ENCODE measurements at regions not wholly inside any gene's neighbourhood (a gene's known extent, or its start where the extent isn't known, plus 50 kb on each side); places are given as distances from the start of the nearest gene placed in this dataset.
"Not testable (repeated sequence)": the region's sequence is repeated elsewhere in the genome, so short reads cannot be mapped to it uniquely, and the experiment has no call there.

GRCh38 chr4:124111922-124112321 is 600.6 kb downstream of the ANKRD50 start:
- Histone ChIP-seq H3K27ac (ENCODE audit: low read depth, low read length) (no peak overlapping the region), H3K36me3 (ENCODE audit: insufficient read depth, low read length) (no peaks in the 10 kb centered on the region), H3K4me1 (ENCODE audit: insufficient read depth, low read length) (no peaks in the 10 kb centered on the region), H3K27me3 (ENCODE audit: insufficient read depth, low read length) (no peaks in the 10 kb centered on the region), H3K4me3 (ENCODE audit: low read length in 2 of 2) (no peak overlapping the region), H3K9me3 (ENCODE audit: control insufficient read depth in 1 of 2, low read length in 2 of 2) (no peaks in the 10 kb centered on the region)
- ChIA-PET CTCF (ENCODE audit: partially characterized antibody) (no interaction called here), POLR2A (ENCODE audit: partially characterized antibody) (no interaction called here)
- no peak overlapping the region for H3K27ac Mint-ChIP-seq
- H3K36me3 Mint-ChIP-seq, result no peaks in the 10 kb centered on the region
- no peaks in the 10 kb centered on the region for H3K27me3 Mint-ChIP-seq
- H3K4me3 Mint-ChIP-seq, result no peak overlapping the region
- intact Hi-C loops (cut with micrococcal nuclease), result no loop called here
- H3K9me3 Mint-ChIP-seq, result peaks cover 0 to 2% (median 0%) of the 10 kb centered on the region in 8 donors
- DNase-seq, result no peak
- no peaks in the 10 kb centered on the region for H3K4me1 Mint-ChIP-seq

DNA sequence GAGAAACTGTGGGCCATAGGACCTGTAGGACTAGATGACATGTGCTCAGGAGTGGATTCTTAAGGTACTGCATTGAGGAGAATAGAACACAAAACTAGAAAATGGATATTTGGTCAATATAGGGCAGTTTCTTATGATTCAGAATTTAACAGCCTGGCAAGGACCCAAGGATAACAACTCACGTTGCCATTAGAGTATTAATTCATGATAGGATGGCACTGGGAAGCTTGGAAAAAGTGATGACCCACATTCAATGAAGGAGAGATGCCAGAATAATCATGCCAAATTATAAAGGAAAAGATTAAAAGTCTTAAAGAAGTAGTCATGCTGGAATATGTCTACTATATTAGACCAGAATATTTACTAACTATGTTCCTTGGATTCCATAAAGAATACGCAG is 594.5 kb downstream of the ANKRD50 start:
- H3K4me3 ChIP-seq (ENCODE audit: low read length in 2 of 2), result no peak overlapping the region
- DNase-seq, result no peak
- ChIA-PET POLR2A (ENCODE audit: partially characterized antibody) (no interaction called here), CTCF (ENCODE audit: partially characterized antibody) (no interaction called here)
- no peak overlapping the region for H3K27ac Mint-ChIP-seq
- no peaks in the 10 kb centered on the region for H3K4me1 ChIP-seq (ENCODE audit: insufficient read depth, low read length)
- H3K4me1 Mint-ChIP-seq, result no peaks in the 10 kb centered on the region
- H3K4me3 Mint-ChIP-seq, result no peak overlapping the region
- no peaks in the 10 kb centered on the region for H3K9me3 ChIP-seq (ENCODE audit: control insufficient read depth in 1 of 2, low read length in 2 of 2)
- intact Hi-C loops (cut with micrococcal nuclease), result no loop called here
- no peaks in the 10 kb centered on the region for H3K36me3 Mint-ChIP-seq
- no peaks in the 10 kb centered on the region for H3K36me3 ChIP-seq (ENCODE audit: insufficient read depth, low read length)
- no peak overlapping the region for H3K27ac ChIP-seq (ENCODE audit: low read depth, low read length)
- no peaks in the 10 kb centered on the region for H3K27me3 ChIP-seq (ENCODE audit: insufficient read depth, low read length)
- H3K27me3 Mint-ChIP-seq, result no peaks in the 10 kb centered on the region
- H3K9me3 Mint-ChIP-seq, result peaks cover 0 to 4% (median 0%) of the 10 kb centered on the region in 8 donors

- no peak overlapping the region for H3K4me3 Mint-ChIP-seq
- H3K36me3 ChIP-seq (ENCODE audit: insufficient read depth, low read length), result no peaks in the 10 kb centered on the region
- peaks cover 0 to 8% (median 2%) of the 10 kb centered on the region in 8 donors for H3K9me3 Mint-ChIP-seq
- no peak for DNase-seq
- H3K4me3 ChIP-seq (ENCODE audit: low read length in 2 of 2), result no peak overlapping the region
- H3K4me1 ChIP-seq (ENCODE audit: insufficient read depth, low read length), result no peaks in the 10 kb centered on the region
- CTCF ChIA-PET (ENCODE audit: partially characterized antibody), result no interaction called here
- no peaks in the 10 kb centered on the region for H3K27me3 Mint-ChIP-seq
- H3K36me3 Mint-ChIP-seq, result no peaks in the 10 kb centered on the region
- intact Hi-C loops (cut with micrococcal nuclease), result no loop called here
- H3K9me3 ChIP-seq (ENCODE audit: control insufficient read depth in 1 of 2, low read length in 2 of 2), result no peaks in the 10 kb centered on the region
- H3K27me3 ChIP-seq (ENCODE audit: insufficient read depth, low read length), result no peaks in the 10 kb centered on the region
- H3K4me1 Mint-ChIP-seq, result no peaks in the 10 kb centered on the region
- H3K27ac ChIP-seq (ENCODE audit: low read depth, low read length), result no peak overlapping the region
- POLR2A ChIA-PET (ENCODE audit: partially characterized antibody), result no interaction called here
- H3K27ac Mint-ChIP-seq, result no peak overlapping the region
Measured at GRCh38 chr4:124121461-124121971, 591.0 kb downstream of the ANKRD50 start.

GRCh38 chr4:124123181-124123580 is 589.4 kb downstream of the ANKRD50 start:
- Histone ChIP-seq H3K27me3 (ENCODE audit: insufficient read depth, low read length) (no peaks in the 10 kb centered on the region), H3K4me3 (ENCODE audit: low read length in 2 of 2) (no peak overlapping the region), H3K9me3 (ENCODE audit: control insufficient read depth in 1 of 2, low read length in 2 of 2) (no peaks in the 10 kb centered on the region), H3K4me1 (ENCODE audit: insufficient read depth, low read length) (no peaks in the 10 kb centered on the region), H3K36me3 (ENCODE audit: insufficient read depth, low read length) (no peaks in the 10 kb centered on the region), H3K27ac (ENCODE audit: low read depth, low read length) (no peak overlapping the region)
- H3K4me1 Mint-ChIP-seq, result no peaks in the 10 kb centered on the region
- POLR2A ChIA-PET (ENCODE audit: partially characterized antibody), result no interaction called here
- CTCF ChIA-PET (ENCODE audit: partially characterized antibody), result no interaction called here
- peaks cover 0 to 8% (median 0%) of the 10 kb centered on the region in 8 donors for H3K9me3 Mint-ChIP-seq
- DNase-seq, result no peak
- no peak overlapping the region for H3K27ac Mint-ChIP-seq
- H3K27me3 Mint-ChIP-seq, result no peaks in the 10 kb centered on the region
- no peaks in the 10 kb centered on the region for H3K36me3 Mint-ChIP-seq
- intact Hi-C loops (cut with micrococcal nuclease), result no loop called here
- H3K4me3 Mint-ChIP-seq, result no peak overlapping the region

DNA sequence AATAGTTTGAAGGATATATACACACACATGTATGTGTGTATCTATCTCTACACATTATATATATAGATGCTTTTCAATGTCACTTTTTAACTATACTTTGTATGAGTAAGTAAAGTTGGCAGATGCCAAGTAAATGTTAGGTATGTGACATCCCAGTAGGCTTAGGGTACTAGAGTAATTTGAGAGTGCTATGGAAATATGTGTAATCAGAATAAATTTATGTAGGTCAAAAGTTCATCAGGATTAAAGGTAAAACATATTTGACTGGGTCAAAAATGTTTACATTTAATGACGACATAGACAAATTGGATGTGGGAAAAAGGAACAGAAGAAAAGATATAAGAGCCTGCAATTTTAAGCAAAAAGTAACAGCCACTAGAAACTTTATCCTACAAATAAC is 588.8 kb downstream of the ANKRD50 start:
- H3K4me1 ChIP-seq (ENCODE audit: insufficient read depth, low read length), result no peaks in the 10 kb centered on the region
- H3K4me1 Mint-ChIP-seq, result no peaks in the 10 kb centered on the region
- peaks cover 0 to 8% (median 2%) of the 10 kb centered on the region in 8 donors for H3K9me3 Mint-ChIP-seq
- no peaks in the 10 kb centered on the region for H3K36me3 Mint-ChIP-seq
- H3K27ac Mint-ChIP-seq, result no peak overlapping the region
- no peaks in the 10 kb centered on the region for H3K36me3 ChIP-seq (ENCODE audit: insufficient read depth, low read length)
- H3K27me3 Mint-ChIP-seq, result no peaks in the 10 kb centered on the region
- no peak overlapping the region for H3K27ac ChIP-seq (ENCODE audit: low read depth, low read length)
- ChIA-PET POLR2A (ENCODE audit: partially characterized antibody) (no interaction called here), CTCF (ENCODE audit: partially characterized antibody) (no interaction called here)
- no peak overlapping the region for H3K4me3 ChIP-seq (ENCODE audit: low read length in 2 of 2)
- no peak overlapping the region for H3K4me3 Mint-ChIP-seq
- intact Hi-C loops (cut with micrococcal nuclease), result no loop called here
- no peak for DNase-seq
- no peaks in the 10 kb centered on the region for H3K9me3 ChIP-seq (ENCODE audit: control insufficient read depth in 1 of 2, low read length in 2 of 2)
- no peaks in the 10 kb centered on the region for H3K27me3 ChIP-seq (ENCODE audit: insufficient read depth, low read length)

- H3K27ac Mint-ChIP-seq; H3K36me3 ChIP-seq (ENCODE audit: insufficient read depth, low read length); H3K27ac ChIP-seq (ENCODE audit: low read depth, low read length); DNase-seq; H3K4me1 ChIP-seq (ENCODE audit: insufficient read depth, low read length); H3K4me1 Mint-ChIP-seq; H3K27me3 ChIP-seq (ENCODE audit: insufficient read depth, low read length); POLR2A ChIA-PET (ENCODE audit: partially characterized antibody); H3K4me3 Mint-ChIP-seq; CTCF ChIA-PET (ENCODE audit: partially characterized antibody); intact Hi-C loops (cut with micrococcal nuclease); H3K27me3 Mint-ChIP-seq; H3K36me3 Mint-ChIP-seq; H3K9me3 ChIP-seq (ENCODE audit: control insufficient read depth in 1 of 2, low read length in 2 of 2); H3K4me3 ChIP-seq (ENCODE audit: low read length in 2 of 2): not testable (repeated sequence)
- peaks cover 0 to 24% (median 11%) of the 10 kb centered on the region in 8 donors for H3K9me3 Mint-ChIP-seq
Measured at GRCh38 chr4:124131324-124131723, 581.2 kb downstream of the ANKRD50 start.

GRCh38 chr4:124132161-124132560 is 580.4 kb downstream of the ANKRD50 start:
- ChIA-PET POLR2A (ENCODE audit: partially characterized antibody) (no interaction called here), CTCF (ENCODE audit: partially characterized antibody) (no interaction called here)
- Mint-ChIP-seq H3K4me1 (no peaks in the 10 kb centered on the region), H3K4me3 (no peak overlapping the region), H3K9me3 (peaks cover 0 to 25% (median 11%) of the 10 kb centered on the region in 8 donors), H3K27me3 (no peaks in the 10 kb centered on the region), H3K36me3 (no peaks in the 10 kb centered on the region), H3K27ac (no peak overlapping the region)
- no peaks in the 10 kb centered on the region for H3K4me1 ChIP-seq (ENCODE audit: insufficient read depth, low read length)
- no peak overlapping the region for H3K4me3 ChIP-seq (ENCODE audit: low read length in 2 of 2)
- H3K9me3 ChIP-seq (ENCODE audit: control insufficient read depth in 1 of 2, low read length in 2 of 2), result no peaks in the 10 kb centered on the region
- intact Hi-C loops (cut with micrococcal nuclease), result no loop called here
- no peaks in the 10 kb centered on the region for H3K27me3 ChIP-seq (ENCODE audit: insufficient read depth, low read length)
- H3K36me3 ChIP-seq (ENCODE audit: insufficient read depth, low read length), result no peaks in the 10 kb centered on the region
- no peak for DNase-seq
- H3K27ac ChIP-seq (ENCODE audit: low read depth, low read length), result no peak overlapping the region

DNA sequence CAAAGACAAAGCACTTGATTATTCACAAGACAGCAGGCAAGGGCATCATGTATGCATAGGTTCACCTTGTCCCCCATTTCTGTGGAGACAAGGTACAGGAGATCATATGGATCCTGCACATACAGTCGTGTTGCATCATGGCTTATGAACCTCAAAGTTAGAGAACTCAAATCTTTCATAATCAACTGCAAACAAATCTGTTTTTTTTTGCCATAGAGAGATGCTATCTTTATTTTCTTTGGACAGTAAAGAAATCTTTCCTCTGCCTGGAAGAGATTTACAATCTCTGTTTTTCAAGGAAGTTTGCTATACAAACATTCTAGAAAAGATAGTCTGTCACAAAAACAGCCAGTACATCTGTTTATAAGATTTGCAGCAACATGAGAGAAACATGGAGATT is 578.8 kb downstream of the ANKRD50 start:
- Histone ChIP-seq H3K9me3 (ENCODE audit: control insufficient read depth in 1 of 2, low read length in 2 of 2) (no peaks in the 10 kb centered on the region), H3K27ac (ENCODE audit: low read depth, low read length) (no peak overlapping the region), H3K36me3 (ENCODE audit: insufficient read depth, low read length) (no peaks in the 10 kb centered on the region), H3K4me1 (ENCODE audit: insufficient read depth, low read length) (no peaks in the 10 kb centered on the region), H3K27me3 (ENCODE audit: insufficient read depth, low read length) (no peaks in the 10 kb centered on the region), H3K4me3 (ENCODE audit: low read length in 2 of 2) (no peak overlapping the region)
- Mint-ChIP-seq H3K4me3 (no peak overlapping the region), H3K9me3 (peaks cover 0 to 21% (median 9%) of the 10 kb centered on the region in 8 donors), H3K4me1 (no peaks in the 10 kb centered on the region), H3K27ac (no peak overlapping the region), H3K36me3 (no peaks in the 10 kb centered on the region), H3K27me3 (no peaks in the 10 kb centered on the region)
- DNase-seq, result no peak
- POLR2A ChIA-PET (ENCODE audit: partially characterized antibody), result no interaction called here
- intact Hi-C loops (cut with micrococcal nuclease), result no loop called here
- CTCF ChIA-PET (ENCODE audit: partially characterized antibody), result no interaction called here
